K562 (cell line): ENCODE measurements at regions not wholly inside any gene's neighbourhood (a gene's known extent, or its start where the extent isn't known, plus 50 kb on each side); places are given as distances from the start of the nearest gene placed in this dataset.

Source experiments
- ATAC-seq: fragments of 200-7000 bp; cut with Tn5 transposase; 3 replicates; pipeline ENCODE4 v1.9.1; 2020; ENCODE audit warnings: moderate library complexity
- BruUV-seq: library from RNA; stranded (reverse); fragments of 400-500 nt; replicated peaks from 2 replicates; lab custom pipeline; 2021; lab: Mats Ljungman, UMichigan
- CTCF ChIA-PET: fragments of 300-600 bp; formaldehyde crosslinking; extraction: SDS; loops from one replicate; lab custom pipeline; 2021; ENCODE audit warnings: low intra/inter-chr PET ratio; lab: Yijun Ruan, JAX
- POLR2A ChIA-PET: fragments of 300-600, 350-650 bp; sonication (Branson Sonifier 250); formaldehyde crosslinking; extraction: SDS; loops from one replicate; lab custom pipeline; 2021; ENCODE audit warnings: antibody characterized with exemption, inconsistent platforms; lab: Yijun Ruan, JAX
- DNase-seq, 4 experiments: peaks; one replicate each; pipeline versions ENCODE4 v3.0.0 to v3.0.0-alpha.2; 2011 to 2018; ENCODE audit warnings: low spot score in 3 of 4, mixed read lengths in 3 of 4; ENCODE audit errors: extremely low read depth in 1 of 4
- FAIRE-seq: peaks from 2 replicates; lab custom pipeline; 2011; peaks lifted over from hg19 to GRCh38; lab: Jason Lieb, UNC
- H2AFZ ChIP-seq: 2 replicates; pipeline ENCODE4 v1.6.0; 2011; ENCODE audit warnings: low read depth, low read length, control low read depth, inconsistent platforms
- H3K27ac ChIP-seq: fragments of 200-600 bp; 3 replicates; pipeline ENCODE4 v1.8.0; 2011; ENCODE audit warnings: low read depth, mild to moderate bottlenecking, control low read depth, inconsistent platforms, low read length, moderate library complexity, mixed read lengths; ENCODE audit errors: extremely low read depth
- H3K27me3 ChIP-seq, 2 experiments: fragments of 300-600 bp in 1 of 2; 2 replicates in 1 of 2; 3 replicates in 1 of 2; pipeline versions ENCODE4 v1.6.0 to v1.8.0; 2011; ENCODE audit warnings: inconsistent platforms in 2 of 2, low read length in 2 of 2, mild to moderate bottlenecking in 1 of 2, mixed read lengths in 1 of 2, moderate library complexity in 1 of 2; ENCODE audit not compliant: control insufficient read depth in 2 of 2, insufficient read depth in 2 of 2
- H3K36me3 ChIP-seq: fragments of 300-600 bp; 3 replicates; pipeline ENCODE4 v1.8.0; 2011; ENCODE audit warnings: mild to moderate bottlenecking, low read length, inconsistent platforms; ENCODE audit not compliant: control insufficient read depth, insufficient read depth
- H3K4me1 ChIP-seq, 2 experiments: fragments of 200-600 bp in 1 of 2; replicated peaks in 1 of 2; 2 replicates in 1 of 2; 3 replicates in 1 of 2; pipeline versions ENCODE4 v1.5.1 to v1.8.0; 2011; ENCODE audit warnings: inconsistent platforms in 2 of 2, low read length in 2 of 2, mild to moderate bottlenecking in 1 of 2, mixed read lengths in 1 of 2, moderate library complexity in 1 of 2; ENCODE audit not compliant: control insufficient read depth in 2 of 2, insufficient read depth in 2 of 2
- H3K4me2 ChIP-seq: 2 replicates; pipeline ENCODE4 v1.6.1; 2011; ENCODE audit warnings: low read length, control low read depth, inconsistent platforms, mixed read lengths; ENCODE audit not compliant: insufficient read depth
- H3K4me3 ChIP-seq: fragments of 200-600 bp; sonication (generic), shearing (Covaris generic); 2 replicates; pipeline ENCODE4 v1.5.1; 2016; ENCODE audit warnings: control low read depth, inconsistent platforms
- H3K79me2 ChIP-seq: fragments of 200-600 bp; 3 replicates; pipeline ENCODE4 v1.8.0; 2011; ENCODE audit warnings: low read length, inconsistent platforms; ENCODE audit not compliant: control insufficient read depth, insufficient read depth
- H3K9ac ChIP-seq, 2 experiments: 2 replicates each; pipeline versions ENCODE4 v1.6.0 to v1.6.1; 2011; ENCODE audit warnings: low read depth in 2 of 2, low read length in 2 of 2, control low read depth in 1 of 2, inconsistent platforms in 1 of 2, mild to moderate bottlenecking in 1 of 2, mixed read lengths in 1 of 2; ENCODE audit not compliant: insufficient read depth in 1 of 2
- H3K9me1 ChIP-seq: one replicate; pipeline ENCODE4 v1.6.0; 2011; ENCODE audit warnings: inconsistent platforms, mild to moderate bottlenecking, low read length, moderate library complexity; ENCODE audit not compliant: control insufficient read depth, insufficient read depth
- H3K9me3 ChIP-seq: replicated peaks from 2 replicates; pipeline ENCODE4 v1.5.1; 2011; ENCODE audit warnings: low read depth, low read length, inconsistent platforms; ENCODE audit not compliant: control insufficient read depth, insufficient read depth
- H4K20me1 ChIP-seq: replicated peaks from 2 replicates; pipeline ENCODE4 v1.6.1; 2011; ENCODE audit warnings: low read length, inconsistent platforms, mixed read lengths; ENCODE audit not compliant: control insufficient read depth, insufficient read depth
- ATF6 ChIP-seq: sonication (generic); formaldehyde crosslinking; IDR thresholded peaks from 2 replicates; pipeline ENCODE4 v1.4.0; 2020; ENCODE audit warnings: mild to moderate bottlenecking, missing genetic modification reagents
- MYBL2 ChIP-seq, 2 experiments: fragments of 450-650 bp in 1 of 2; sonication (generic) in 1 of 2; formaldehyde crosslinking in 1 of 2; IDR thresholded peaks; 2 replicates each; pipeline versions ENCODE4 v1.6.1 to v1.8.1; 2017 to 2022; ENCODE audit warnings: borderline replicate concordance in 1 of 2, inconsistent platforms in 1 of 2, low read depth in 1 of 2, mild to moderate bottlenecking in 1 of 2, missing genetic modification reagents in 1 of 2, moderate library complexity in 1 of 2
- ZNF133 ChIP-seq: fragments of 250-450 bp; sonication (Bioruptor Pico); IDR thresholded peaks from 2 replicates; pipeline ENCODE4 v1.4.0; 2020; ENCODE audit warnings: mild to moderate bottlenecking
- ZNF318 ChIP-seq, 2 experiments: fragments of 450-650 bp; IDR thresholded peaks; 2 replicates each; pipeline ENCODE4 v1.6.1; 2016; ENCODE audit warnings: mild to moderate bottlenecking in 2 of 2, borderline replicate concordance in 1 of 2, low read depth in 1 of 2, moderate library complexity in 1 of 2
- ZNF324 ChIP-seq: fragments of 250-450 bp; sonication (Bioruptor Pico); IDR thresholded peaks from 2 replicates; pipeline ENCODE4 v1.4.0; 2020; ENCODE audit warnings: mild to moderate bottlenecking
- ZNF79 ChIP-seq: fragments of 250-450 bp; sonication (Bioruptor Pico); IDR thresholded peaks from 2 replicates; pipeline ENCODE4 v1.4.0; 2020; ENCODE audit warnings: low read depth, mild to moderate bottlenecking, moderate library complexity
- WGBS: fragments of 100-300 bp; shearing (Covaris generic); methylation state at CpG from one replicate; pipeline ENCODE4 v1.1.6; 2016; ENCODE audit warnings: low coverage, mixed read lengths; ENCODE audit not compliant: insufficient coverage; ENCODE audit errors: missing lambda C conversion rate; 5-methylcytosine and 5-hydroxymethylcytosine counted together
- in situ Hi-C: fragments of 300-500 bp; cut with MboI; formaldehyde crosslinking; loops from 4 replicates; pipeline ENCODE4 v1.15.0; 2018; ENCODE audit warnings: inconsistent platforms, mixed read lengths
- intact Hi-C: fragments of 100-400 bp; cut with micrococcal nuclease; formaldehyde crosslinking; loops from 2 replicates; pipeline ENCODE4 v1.14.2; 2022
- TF ChIP-seq, protein P1 (sequence below): sonication (generic); formaldehyde crosslinking; IDR thresholded peaks from 2 replicates; pipeline ENCODE4 v1.8.1; 2022; ENCODE audit warnings: missing genetic modification reagents
- TF ChIP-seq, protein P2 (sequence below): fragments of 450-650 bp; IDR thresholded peaks from one replicate; pipeline ENCODE4 v1.6.1; 2018; ENCODE audit warnings: mild to moderate bottlenecking, moderate library complexity; ENCODE audit not compliant: partially characterized antibody

DNA sequence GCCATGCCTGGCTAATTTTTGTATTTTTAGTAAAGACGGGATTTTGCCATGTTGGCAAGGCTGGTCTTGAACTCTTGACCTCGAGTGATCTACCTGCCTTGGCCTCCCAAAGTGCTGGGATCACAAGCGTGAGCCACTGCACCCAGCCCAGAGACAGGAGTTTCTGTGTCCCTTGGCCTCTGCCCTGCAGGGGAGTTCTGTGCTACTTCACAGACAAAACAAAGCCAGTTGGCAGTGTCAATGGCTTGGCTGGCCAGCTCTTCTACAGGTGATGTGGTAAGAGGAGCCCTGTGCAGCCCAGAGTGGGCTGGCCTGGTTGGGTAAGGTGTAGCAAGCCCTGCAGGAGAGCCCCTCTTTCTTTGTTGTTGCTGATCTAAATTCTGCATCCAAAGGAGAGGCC, 60.5 kb upstream of the SHISAL1 start:
- no peak overlapping the region for H3K27ac ChIP-seq
- FAIRE-seq (no peak), ATAC-seq (no peak), DNase-seq (no peak)
- POLR2A ChIA-PET, result interaction anchor here (0.5 kb wide), 1 partner anchor 1424 kb away, joined by 3 read pairs; no protein-coding TSS in a partner anchor
- H3K9me1 ChIP-seq, result no peaks in the 10 kb centered on the region
- no peaks in the 10 kb centered on the region for H4K20me1 ChIP-seq
- no peak overlapping the region for H2AFZ ChIP-seq
- H3K9ac ChIP-seq, result no peak overlapping the region
- in situ Hi-C loops, result no loop called here
- 0% methylated on average over 3 of the region's 3 CpGs for WGBS
- no TSS peak for BruUV-seq
- peaks cover 0 to 19% of the 10 kb centered on the region in 2 experiments; a peak in 1 of 5 replicates for H3K27me3 ChIP-seq
- H3K4me3 ChIP-seq, result no peak overlapping the region
- CTCF ChIA-PET, result no interaction called here
- H3K9me3 ChIP-seq, result no peaks in the 10 kb centered on the region
- no peaks in the 10 kb centered on the region for H3K79me2 ChIP-seq
- intact Hi-C loops, result no loop called here
- H3K4me2 ChIP-seq, result no peak overlapping the region
- no peaks in the 10 kb centered on the region for H3K36me3 ChIP-seq
- H3K4me1 ChIP-seq, result no peaks in the 10 kb centered on the region
- TF ChIP-seq ATF6 (CRISPR knock-in tag), result no peak
- TF ChIP-seq ZNF79 (CRISPR knock-in tag), result no peak
- TF ChIP-seq MYBL2 (IDR thresholded peaks at IDR 0.05; ENCODE audit: low read depth), result no peak
- no peak for TF ChIP-seq MYBL2 (CRISPR knock-in tag; IDR thresholded peaks at IDR 0.05; ENCODE audit: borderline replicate concordance)
- TF ChIP-seq ZNF318 (IDR thresholded peaks at IDR 0.05; ENCODE audit: borderline replicate concordance in 1 of 2, low read depth in 1 of 2), result no peak
- TF ChIP-seq, protein P1, sequence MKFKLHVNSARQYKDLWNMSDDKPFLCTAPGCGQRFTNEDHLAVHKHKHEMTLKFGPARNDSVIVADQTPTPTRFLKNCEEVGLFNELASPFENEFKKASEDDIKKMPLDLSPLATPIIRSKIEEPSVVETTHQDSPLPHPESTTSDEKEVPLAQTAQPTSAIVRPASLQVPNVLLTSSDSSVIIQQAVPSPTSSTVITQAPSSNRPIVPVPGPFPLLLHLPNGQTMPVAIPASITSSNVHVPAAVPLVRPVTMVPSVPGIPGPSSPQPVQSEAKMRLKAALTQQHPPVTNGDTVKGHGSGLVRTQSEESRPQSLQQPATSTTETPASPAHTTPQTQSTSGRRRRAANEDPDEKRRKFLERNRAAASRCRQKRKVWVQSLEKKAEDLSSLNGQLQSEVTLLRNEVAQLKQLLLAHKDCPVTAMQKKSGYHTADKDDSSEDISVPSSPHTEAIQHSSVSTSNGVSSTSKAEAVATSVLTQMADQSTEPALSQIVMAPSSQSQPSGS (CRISPR knock-in tag), result no peak
- TF ChIP-seq, protein P2, sequence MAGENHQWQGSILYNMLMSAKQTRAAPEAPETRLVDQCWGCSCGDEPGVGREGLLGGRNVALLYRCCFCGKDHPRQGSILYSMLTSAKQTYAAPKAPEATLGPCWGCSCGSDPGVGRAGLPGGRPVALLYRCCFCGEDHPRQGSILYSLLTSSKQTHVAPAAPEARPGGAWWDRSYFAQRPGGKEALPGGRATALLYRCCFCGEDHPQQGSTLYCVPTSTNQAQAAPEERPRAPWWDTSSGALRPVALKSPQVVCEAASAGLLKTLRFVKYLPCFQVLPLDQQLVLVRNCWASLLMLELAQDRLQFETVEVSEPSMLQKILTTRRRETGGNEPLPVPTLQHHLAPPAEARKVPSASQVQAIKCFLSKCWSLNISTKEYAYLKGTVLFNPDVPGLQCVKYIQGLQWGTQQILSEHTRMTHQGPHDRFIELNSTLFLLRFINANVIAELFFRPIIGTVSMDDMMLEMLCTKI, result no peak
- TF ChIP-seq ZNF133 (CRISPR knock-in tag), result no peak
- TF ChIP-seq ZNF324, result no peak
